GM18502 (cell line): ENCODE measurements at regions not wholly inside any gene's neighbourhood (a gene's known extent, or its start where the extent isn't known, plus 50 kb on each side); places are given as distances from the start of the nearest gene placed in this dataset.

Experiments used
- ATAC-seq: cut with Tn5 transposase; IDR thresholded peaks from one replicate; pipeline ENCODE4 v1.9.1; 2021; ENCODE audit warnings: mild to moderate bottlenecking; ENCODE audit not compliant: unreplicated experiment, poor library complexity

GRCh38 chr4:173866322-173867026 is 336.4 kb upstream of the HAND2 start:
- no peak for ATAC-seq

DNA sequence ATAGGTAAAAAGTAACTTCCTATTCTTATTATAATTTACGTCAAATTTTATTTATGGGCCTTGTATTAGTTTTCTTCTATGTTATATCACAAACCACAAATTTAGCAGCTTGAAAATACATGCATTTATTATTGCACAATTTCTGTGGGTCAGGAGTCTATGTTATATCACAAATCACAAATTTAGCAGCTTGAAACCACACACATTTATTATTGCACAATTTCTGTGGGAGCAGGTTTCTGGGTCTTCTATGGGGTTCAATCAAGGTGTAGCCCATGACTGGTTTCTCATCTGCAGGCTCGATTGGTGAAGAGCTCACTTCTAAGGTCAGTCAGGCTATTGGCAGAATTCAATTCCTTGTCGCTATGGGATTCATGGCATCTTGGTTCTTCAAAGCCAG is 332.7 kb upstream of the HAND2 start:
- no peak for ATAC-seq

DNA sequence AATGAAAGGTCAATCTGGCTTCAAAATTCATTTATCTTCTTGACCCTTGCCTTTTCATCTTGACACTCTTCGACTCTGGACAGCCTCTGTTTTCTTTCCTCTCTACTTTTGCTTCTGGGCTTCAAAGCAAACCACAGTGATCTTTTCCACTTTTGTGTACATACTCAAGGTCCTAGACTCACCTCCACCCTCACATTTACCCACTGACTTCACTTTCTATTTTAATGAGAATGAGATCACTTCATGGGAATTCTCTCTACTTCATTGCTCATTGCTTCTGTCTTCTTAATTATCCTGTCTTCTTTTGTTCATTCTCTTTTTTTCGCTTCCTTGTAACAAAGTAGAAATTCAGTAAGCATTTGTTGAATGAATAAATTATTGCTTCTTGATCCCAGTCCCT is 330.1 kb upstream of the HAND2 start:
- no peak for ATAC-seq

GRCh38 chr4:173859091-173859713 is 329.2 kb upstream of the HAND2 start:
- ATAC-seq, result no peak

GRCh38 chr4:173858471-173858870 is 328.4 kb upstream of the HAND2 start:
- no peak for ATAC-seq

DNA sequence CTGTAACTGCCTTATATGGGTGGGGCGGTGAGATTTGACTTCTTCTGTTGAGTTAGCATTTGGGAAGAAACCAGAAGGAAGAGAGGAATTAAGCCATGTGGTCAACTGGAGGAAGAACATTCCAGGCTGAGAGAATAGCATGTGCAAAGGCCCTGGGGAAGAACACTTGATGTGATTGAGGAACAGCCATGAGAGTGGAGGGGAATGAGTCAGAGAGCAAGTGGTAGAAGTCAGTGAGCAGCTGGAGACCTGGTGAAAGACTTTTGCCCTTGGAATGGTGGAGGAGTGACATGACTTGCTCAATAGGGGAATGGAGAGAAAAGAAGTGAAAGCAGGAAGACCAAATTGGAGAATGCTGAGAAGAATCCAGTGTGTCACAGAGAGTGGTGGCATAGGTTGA is 327.8 kb upstream of the HAND2 start:
- ATAC-seq, result no peak

DNA sequence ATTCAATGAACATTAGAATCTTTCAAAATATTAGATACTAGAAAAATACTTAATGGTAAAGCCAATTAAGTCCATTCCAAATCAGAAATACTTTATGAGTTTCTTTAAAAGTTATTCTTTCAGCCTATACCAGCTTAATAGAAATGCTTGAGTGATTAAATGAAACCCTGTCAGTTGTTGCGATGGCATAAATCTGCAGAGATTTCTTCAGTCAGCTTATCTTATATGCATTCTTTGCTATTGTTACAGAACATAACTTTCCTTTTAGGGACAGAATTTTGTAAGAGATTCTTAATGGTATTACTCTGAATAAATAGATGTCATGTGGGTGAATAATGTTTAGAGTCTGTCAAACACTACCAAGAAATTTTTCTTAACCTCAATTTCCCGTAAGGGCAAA is 325.0 kb upstream of the HAND2 start:
- no peak for ATAC-seq

DNA sequence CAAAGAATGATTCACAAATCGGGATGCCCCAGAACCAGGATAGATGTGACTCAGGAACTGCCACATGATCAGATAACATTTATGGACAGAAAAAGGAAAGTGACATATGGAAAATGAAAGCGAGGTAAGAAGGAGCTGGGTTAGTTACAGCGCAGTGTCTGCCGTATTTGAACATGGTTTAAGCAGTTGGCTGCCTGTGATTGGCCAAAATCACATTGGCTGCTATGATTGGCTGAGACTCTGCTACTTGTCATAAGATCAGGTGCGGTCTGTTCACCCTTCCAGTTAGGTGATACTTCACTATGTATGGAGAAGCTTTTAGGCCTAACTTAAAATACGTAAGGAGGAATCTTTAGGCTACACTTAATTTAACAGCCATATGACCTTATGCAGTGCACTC is 322.7 kb upstream of the HAND2 start:
- no peak for ATAC-seq

GRCh38 chr4:173845580-173845979 is 315.6 kb upstream of the HAND2 start:
- no peak for ATAC-seq

- ATAC-seq, result no peak
Measured at GRCh38 chr4:173839865-173840264, 309.8 kb upstream of the HAND2 start.

DNA sequence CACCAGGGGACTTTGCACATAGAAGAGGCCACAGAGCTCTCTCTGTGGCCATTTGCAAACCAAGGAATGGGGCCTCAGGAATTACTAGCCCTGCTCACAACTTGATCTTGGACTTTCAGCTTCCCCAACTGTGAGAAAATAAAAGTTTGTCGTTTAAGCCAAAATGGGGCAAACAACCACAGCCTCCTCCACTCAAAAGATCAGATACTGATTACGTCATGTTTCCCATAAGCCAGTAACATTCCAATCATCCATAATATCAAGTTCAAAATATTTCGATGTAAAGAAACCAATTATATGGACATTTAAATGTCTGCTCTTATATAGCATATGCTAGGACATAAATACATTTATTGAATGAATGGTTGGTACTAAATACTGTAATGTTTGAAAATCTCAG is 307.5 kb upstream of the HAND2 start:
- no peak for ATAC-seq

DNA sequence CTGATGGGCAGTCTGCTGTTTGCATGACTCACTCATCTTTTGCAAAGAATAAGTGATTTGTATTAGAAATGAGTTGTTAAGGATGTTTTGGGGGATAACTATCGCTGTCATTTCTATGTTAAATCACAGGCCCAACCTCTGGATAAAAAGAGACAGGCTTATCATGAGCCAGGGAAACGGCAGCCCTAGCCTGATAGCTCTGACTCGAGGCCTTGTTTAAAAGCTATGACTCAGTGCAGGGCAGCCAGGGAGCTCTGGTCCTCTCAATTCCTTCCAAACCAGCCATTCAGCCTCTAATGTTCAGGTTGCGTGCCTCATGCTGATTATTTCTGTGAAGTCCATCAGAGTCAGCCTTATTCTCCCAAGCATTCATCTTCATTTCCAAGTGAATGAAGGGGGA is 305.9 kb upstream of the HAND2 start:
- no peak for ATAC-seq

GRCh38 chr4:173834151-173834550 is 304.1 kb upstream of the HAND2 start:
- ATAC-seq, result no peak

DNA sequence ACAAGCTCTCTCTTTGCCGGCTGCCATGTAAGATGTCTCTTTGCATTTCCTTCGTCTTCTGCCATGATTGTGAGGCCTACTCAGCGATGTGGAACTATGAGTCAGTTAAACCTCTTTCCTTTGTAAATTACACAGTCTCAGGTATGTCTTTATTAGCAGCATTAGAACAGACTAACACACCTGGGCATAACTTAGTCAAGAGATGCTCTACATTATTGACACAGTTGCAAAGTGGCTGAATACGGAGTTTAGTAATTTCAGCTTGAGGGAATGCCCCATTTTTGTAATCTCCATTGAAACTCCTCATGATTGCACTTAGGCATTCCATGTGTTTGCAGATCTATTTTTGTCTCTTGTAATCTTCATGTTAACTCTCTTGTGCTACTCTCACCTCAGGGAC is 299.5 kb upstream of the HAND2 start:
- no peak for ATAC-seq

DNA sequence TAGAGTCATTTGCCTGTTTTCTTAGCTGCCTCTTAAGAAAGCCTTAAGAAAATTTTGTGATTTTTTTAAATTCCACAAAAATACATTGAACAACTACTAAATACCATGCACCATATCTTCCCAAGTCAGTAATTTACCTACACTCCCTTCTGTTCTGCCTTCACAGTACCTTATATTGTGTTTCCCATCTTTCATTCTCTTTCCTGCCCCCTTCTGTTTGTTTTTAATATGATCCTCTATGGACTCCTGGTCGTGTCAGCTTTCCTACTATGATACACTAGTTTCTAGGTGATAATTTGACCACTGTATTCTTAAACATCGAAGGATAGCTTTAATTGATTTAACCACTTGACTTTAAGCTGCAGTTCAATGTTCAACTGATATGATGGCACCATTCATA is 297.7 kb upstream of the HAND2 start:
- ATAC-seq, result no peak

GRCh38 chr4:173821876-173822275 is 291.8 kb upstream of the HAND2 start:
- no peak for ATAC-seq

DNA sequence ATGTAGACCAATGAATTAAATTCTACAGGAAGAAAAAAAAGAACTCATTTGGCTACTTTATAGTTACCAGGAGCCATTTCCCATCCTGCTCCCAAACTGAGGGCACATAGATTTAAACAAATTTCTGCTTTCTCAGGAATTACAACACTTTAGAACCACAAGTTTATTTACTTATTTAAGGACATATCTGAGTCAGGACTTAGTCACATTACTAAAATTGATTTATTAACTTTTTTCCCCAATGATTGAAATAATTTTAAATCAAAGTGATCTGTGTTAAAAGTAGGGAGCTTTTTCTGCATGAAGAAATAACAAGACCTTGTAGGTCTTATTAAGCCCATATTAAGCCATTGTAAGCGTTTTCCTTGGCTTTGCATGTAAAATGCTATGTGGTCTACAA is 291.0 kb upstream of the HAND2 start:
- ATAC-seq, result no peak

DNA sequence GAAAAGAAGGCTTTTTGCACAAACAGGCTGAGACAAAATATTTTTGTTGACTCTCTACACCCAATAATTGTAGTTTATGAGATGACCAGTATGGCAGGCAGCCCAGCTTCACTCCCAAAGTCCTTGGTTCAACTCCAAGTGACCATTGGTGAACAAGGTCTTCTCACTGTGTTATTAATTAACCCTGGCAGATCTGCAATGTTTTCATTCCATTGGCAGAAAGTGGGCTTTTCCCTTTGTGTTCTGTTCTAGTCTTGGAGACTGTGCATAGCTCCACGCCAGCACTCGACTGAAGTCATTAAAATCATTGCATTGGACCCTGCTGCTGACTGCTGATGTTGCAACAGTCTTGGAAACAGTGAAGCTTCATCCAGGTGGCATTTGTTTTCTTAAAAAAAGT is 277.3 kb upstream of the HAND2 start:
- no peak for ATAC-seq

DNA sequence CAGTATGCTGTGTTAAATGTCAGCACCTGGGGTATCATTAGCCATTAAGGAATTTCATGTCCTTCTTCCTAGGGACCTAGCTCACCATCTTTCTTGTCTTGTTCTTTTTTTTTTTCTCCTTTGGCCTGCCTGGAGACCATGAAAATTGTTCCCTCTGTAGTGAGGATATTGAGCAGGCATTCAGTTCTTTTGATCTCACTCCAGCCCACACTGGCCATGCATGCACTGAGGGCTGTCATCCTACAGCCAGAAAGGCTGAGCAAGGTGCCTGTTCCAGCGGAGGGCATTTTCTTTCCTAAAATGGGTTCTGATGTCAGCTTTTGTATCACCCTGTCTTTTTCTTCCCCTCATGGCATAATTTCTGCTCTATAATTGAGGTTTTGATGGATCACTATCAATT is 275.9 kb upstream of the HAND2 start:
- no peak for ATAC-seq

DNA sequence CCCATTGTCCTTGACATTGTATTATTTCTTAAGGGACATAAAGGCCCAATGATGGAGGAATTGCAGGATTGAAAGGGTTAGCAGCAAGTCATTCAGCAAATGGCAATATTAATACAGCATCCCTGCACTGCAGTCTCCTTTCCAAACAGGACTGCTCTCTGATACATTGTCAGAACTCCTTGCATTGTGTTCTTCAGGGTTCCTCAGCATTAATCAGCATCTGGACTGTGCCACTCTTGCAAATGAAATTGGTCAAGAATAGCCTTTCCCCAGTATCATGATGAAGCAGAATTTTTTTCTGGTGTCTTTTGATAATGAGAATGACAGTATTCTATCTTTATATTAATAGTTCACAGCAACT is 272.6 kb upstream of the HAND2 start:
- ATAC-seq, result no peak

DNA sequence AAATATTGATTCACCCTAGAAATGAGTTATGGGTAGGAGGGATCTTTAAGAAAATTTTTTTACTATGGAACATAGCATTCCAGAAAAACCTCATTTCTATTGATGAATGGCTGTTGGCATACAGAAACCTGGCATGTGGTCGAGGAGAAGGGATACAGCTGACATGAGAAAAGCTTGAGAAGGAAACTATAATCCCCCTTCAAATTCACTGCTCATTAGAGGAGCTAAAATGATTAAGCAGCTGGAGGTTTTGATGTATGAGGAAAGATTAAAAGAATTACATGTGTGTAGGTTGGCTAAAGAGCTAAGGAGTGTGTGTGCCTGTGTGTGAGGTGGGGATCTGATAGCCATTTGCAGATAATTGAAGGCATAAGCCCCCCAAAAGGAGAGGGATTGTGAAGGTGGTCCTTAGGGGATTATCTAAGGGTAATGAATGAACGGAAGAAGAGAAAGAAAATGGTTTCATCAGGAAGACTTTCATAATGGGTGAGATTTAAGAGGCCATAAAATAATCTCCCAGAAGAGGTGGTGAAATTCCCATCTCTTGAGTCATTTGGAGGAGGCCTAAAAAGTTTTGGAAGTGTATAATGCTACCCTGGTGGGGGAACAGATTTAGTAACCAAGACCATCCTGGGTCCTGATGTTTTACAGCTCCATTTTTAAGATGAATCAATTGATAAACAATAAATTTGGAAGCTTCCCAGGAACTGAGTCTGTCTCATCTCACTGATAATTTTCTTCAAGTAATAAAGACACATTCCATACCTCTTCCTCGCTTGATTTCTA is 272.0 kb upstream of the HAND2 start:
- no peak for ATAC-seq

DNA sequence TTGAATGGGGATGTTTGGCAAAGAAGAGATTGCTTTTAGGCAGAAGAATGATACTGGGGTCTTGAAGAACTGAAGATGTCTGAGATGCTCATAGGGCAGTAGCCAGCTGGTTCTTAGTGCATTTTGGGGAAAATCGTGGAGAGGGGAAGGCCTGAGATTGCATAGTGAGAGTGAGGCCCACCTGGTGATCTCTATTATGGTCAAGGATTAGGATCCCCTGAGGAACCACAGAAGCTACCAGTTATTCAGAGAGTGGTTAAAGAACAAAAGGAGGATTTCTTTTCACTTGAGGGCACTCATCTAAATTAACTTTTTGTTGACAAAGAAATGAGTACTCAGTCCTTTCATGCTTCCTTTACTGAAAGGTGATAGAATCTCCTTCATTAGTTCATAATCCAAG is 271.3 kb upstream of the HAND2 start:
- no peak for ATAC-seq
